GM12878 (cell line): ENCODE measurements at regions not wholly inside any gene's neighbourhood (a gene's known extent, or its start where the extent isn't known, plus 50 kb on each side); places are given as distances from the start of the nearest gene placed in this dataset.

Source experiments
- ATAC-seq: fragments of 200-7000 bp; cut with Tn5 transposase; 3 replicates; pipeline ENCODE4 v1.9.1; 2020; ENCODE audit warnings: mild to moderate bottlenecking, moderate library complexity
- BruUV-seq: library from RNA; stranded (reverse); fragments of 400-500 nt; replicated peaks from 2 replicates; lab custom pipeline; 2021; lab: Mats Ljungman, UMichigan
- CTCF ChIA-PET: fragments of 300-600 bp; sonication (Branson Sonifier 250); formaldehyde crosslinking; extraction: SDS; loops from one replicate; lab custom pipeline; 2021; ENCODE audit warnings: inconsistent platforms; lab: Yijun Ruan, JAX
- POLR2A ChIA-PET: fragments of 350-600 bp; formaldehyde crosslinking; extraction: SDS; loops from one replicate; lab custom pipeline; 2021; ENCODE audit warnings: inconsistent platforms; lab: Charles Lee
- RAD21 ChIA-PET: fragments of 300-600 bp; sonication (Branson Sonifier 250); formaldehyde crosslinking; loops from one replicate; lab custom pipeline; 2023; ENCODE audit warnings: antibody characterized with exemption; ENCODE audit not compliant: unreplicated experiment; lab: Charles Lee
- SMC1A ChIA-PET: fragments of 300-600 bp; sonication (Branson Sonifier 250); formaldehyde crosslinking; loops from one replicate; lab custom pipeline; 2023; ENCODE audit not compliant: unreplicated experiment, uncharacterized antibody; lab: Charles Lee
- DNase-seq: peaks from one replicate; pipeline ENCODE4 v3.0.0-alpha.2; 2011; ENCODE audit warnings: low read depth, low spot score
- FAIRE-seq: peaks from 3 replicates; lab custom pipeline; 2011; peaks lifted over from hg19 to GRCh38; lab: Jason Lieb, UNC
- H2AFZ ChIP-seq: 2 replicates; pipeline ENCODE4 v1.6.0; 2011; ENCODE audit warnings: low read depth, low read length, control low read depth; ENCODE audit not compliant: control insufficient read depth
- H3K27ac ChIP-seq: 2 replicates; pipeline ENCODE4 v1.5.1; 2011; ENCODE audit warnings: control low read depth; ENCODE audit not compliant: control insufficient read depth, insufficient read depth
- H3K27me3 ChIP-seq, 2 experiments: replicated peaks in 1 of 2; 2 replicates each; pipeline versions ENCODE4 v1.6.0 to v1.6.1; 2011; ENCODE audit warnings: low read length in 1 of 2; ENCODE audit not compliant: control insufficient read depth in 2 of 2, insufficient read depth in 2 of 2
- H3K36me3 ChIP-seq, 2 experiments: 2 replicates each; pipeline ENCODE4 v1.5.1; 2011; ENCODE audit warnings: low read length in 1 of 2; ENCODE audit not compliant: control insufficient read depth in 2 of 2, insufficient read depth in 2 of 2
- H3K4me1 ChIP-seq: 2 replicates; pipeline ENCODE4 v1.6.1; 2011; ENCODE audit warnings: mild to moderate bottlenecking, low read length, moderate library complexity, mixed read lengths; ENCODE audit not compliant: control insufficient read depth, insufficient read depth
- H3K4me2 ChIP-seq: 2 replicates; pipeline ENCODE4 v1.6.0; 2011; ENCODE audit warnings: control low read depth; ENCODE audit not compliant: control insufficient read depth, insufficient read depth
- H3K4me3 ChIP-seq: fragments of 200-600 bp; sonication (generic); 2 replicates; pipeline ENCODE4 v1.5.1; 2016
- H3K79me2 ChIP-seq: 2 replicates; pipeline ENCODE4 v1.6.0; 2011; ENCODE audit warnings: low read length; ENCODE audit not compliant: control insufficient read depth, insufficient read depth
- H3K9ac ChIP-seq: 2 replicates; pipeline ENCODE4 v1.8.0; 2011; ENCODE audit warnings: low read length, control low read depth, mixed read lengths; ENCODE audit not compliant: control insufficient read depth, insufficient read depth
- H3K9me3 ChIP-seq: replicated peaks from 3 replicates; pipeline ENCODE4 v1.5.1; 2011; ENCODE audit warnings: mild to moderate bottlenecking, low read length; ENCODE audit not compliant: control insufficient read depth, insufficient read depth
- H4K20me1 ChIP-seq: 2 replicates; pipeline ENCODE4 v1.6.0; 2011; ENCODE audit not compliant: control insufficient read depth, insufficient read depth
- CHD2 ChIP-seq: IDR thresholded peaks from 2 replicates; pipeline ENCODE4 v1.6.1; 2011; ENCODE audit warnings: low read depth, low read length, improper control_type of control experiment, borderline replicate concordance
- CHD4 ChIP-seq: fragments of 200-600 bp; sonication (generic); IDR thresholded peaks from 2 replicates; pipeline ENCODE4 v1.6.1; 2016; ENCODE audit warnings: mild to moderate bottlenecking
- EGR1 ChIP-seq, 2 experiments: IDR thresholded peaks; 1 replicate in 1 of 2; 2 replicates in 1 of 2; pipeline ENCODE4 v1.6.1; 2011 to 2012; ENCODE audit warnings: low read depth in 2 of 2, low read length in 2 of 2, borderline replicate concordance in 1 of 2, mild to moderate bottlenecking in 1 of 2, moderate library complexity in 1 of 2
- KLF5 ChIP-seq: fragments of 450-650 bp; IDR thresholded peaks from 2 replicates; pipeline ENCODE4 v1.6.1; 2014; ENCODE audit warnings: mild to moderate bottlenecking; ENCODE audit not compliant: partially characterized antibody
- NBN ChIP-seq: fragments of 450-650 bp; IDR thresholded peaks from 2 replicates; pipeline ENCODE4 v1.6.1; 2016
- NRF1 ChIP-seq: conservative IDR thresholded peaks from 2 replicates; pipeline ENCODE4 v1.6.1; 2011; ENCODE audit warnings: mild to moderate bottlenecking, low read depth, low read length, improper control_type of control experiment
- POLR2AphosphoS5 ChIP-seq: IDR thresholded peaks from 2 replicates; pipeline ENCODE4 v1.6.1; 2011; ENCODE audit warnings: mild to moderate bottlenecking, low read length, inconsistent platforms
- SMAD5 ChIP-seq: IDR thresholded peaks from 2 replicates; pipeline ENCODE4 v1.6.1; 2016; ENCODE audit warnings: antibody characterized with exemption, low read depth
- SUZ12 ChIP-seq: fragments of 200-600 bp; sonication (generic); IDR thresholded peaks from one replicate; pipeline ENCODE4 v1.6.1; 2018; ENCODE audit warnings: antibody characterized with exemption, mild to moderate bottlenecking; ENCODE audit not compliant: unreplicated experiment
- WGBS: methylation state at CpG from one replicate; pipeline ENCODE4 v1.1.6; 2016; ENCODE audit warnings: low lambda C conversion rate; ENCODE audit not compliant: insufficient replicate concordance, insufficient coverage; ENCODE audit errors: missing lambda C conversion rate; 5-methylcytosine and 5-hydroxymethylcytosine counted together
- in situ Hi-C: fragments of 300-500 bp; cut with MboI; formaldehyde crosslinking; loops from 9 replicates; pipeline ENCODE4 v1.14.3; 2018; ENCODE audit warnings: mixed read lengths
- intact Hi-C: fragments of 100-400 bp; cut with micrococcal nuclease; formaldehyde crosslinking; loops from one replicate; pipeline ENCODE4 v1.14.2; 2022; ENCODE audit not compliant: unreplicated experiment
- TF ChIP-seq, protein P1 (sequence below): fragments of 450-650 bp; formaldehyde crosslinking; IDR thresholded peaks from 2 replicates; pipeline ENCODE4 v1.4.0; 2022; ENCODE audit warnings: mild to moderate bottlenecking, moderate library complexity
- TF ChIP-seq, protein P2 (sequence below): IDR thresholded peaks from 2 replicates; pipeline ENCODE4 v1.6.1; 2012; ENCODE audit warnings: low read depth, low read length, improper control_type of control experiment
- TF ChIP-seq, protein P3 (sequence below): IDR thresholded peaks from 2 replicates; pipeline ENCODE4 v1.6.1; 2011; ENCODE audit warnings: low read depth, mild to moderate bottlenecking, low read length, moderate library complexity, borderline replicate concordance; ENCODE audit errors: extremely low read depth

DNA sequence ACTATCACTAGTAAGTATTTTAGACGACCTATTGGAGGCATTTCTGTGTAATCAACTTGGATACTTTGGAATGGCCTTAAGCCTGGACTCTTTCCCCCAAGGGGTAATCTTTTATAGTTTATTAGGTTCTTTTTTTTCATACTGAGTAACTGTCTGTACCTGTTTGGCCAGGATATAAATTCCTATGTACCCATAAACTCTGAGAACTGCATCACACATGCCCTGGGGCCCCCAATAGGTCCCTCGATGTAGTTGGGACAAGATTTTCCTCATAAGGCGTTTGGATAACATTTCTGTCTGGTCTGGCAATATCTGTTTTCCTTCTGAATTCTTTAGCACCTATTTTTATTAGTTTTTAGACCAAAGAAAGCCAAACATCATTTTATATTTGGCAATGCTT, 86.4 kb upstream of the WNT7A start:
- CTCF ChIA-PET = no interaction called here
- FAIRE-seq (no peak), DNase-seq (no peak), ATAC-seq (no peak)
- Histone ChIP-seq H3K4me1 (no peaks in the 10 kb centered on the region), H3K9ac (no peak overlapping the region), H3K4me2 (no peak overlapping the region), H2AFZ (no peak overlapping the region), H3K4me3 (no peak overlapping the region), H3K9me3 (no peaks in the 10 kb centered on the region), H3K79me2 (no peaks in the 10 kb centered on the region), H3K36me3 (no peaks in the 10 kb centered on the region), H3K27ac (no peak overlapping the region), H4K20me1 (no peaks in the 10 kb centered on the region), H3K27me3 (no peaks in the 10 kb centered on the region)
- 0% methylated on average over 3 of the region's 3 CpGs for WGBS
- intact Hi-C loops (no loop called here), in situ Hi-C loops (no loop called here)
- no TSS peak for BruUV-seq
- TF ChIP-seq EGR1 (IDR thresholded peaks at IDR 0.05; ENCODE audit: borderline replicate concordance in 1 of 2, low read depth in 2 of 2, low read length in 2 of 2) (no peak), POLR2AphosphoS5 (no peak), SUZ12 (no peak)
- POLR2A ChIA-PET = no interaction called here
- SMC1A ChIA-PET = no interaction called here
- RAD21 ChIA-PET = no interaction called here

DNA sequence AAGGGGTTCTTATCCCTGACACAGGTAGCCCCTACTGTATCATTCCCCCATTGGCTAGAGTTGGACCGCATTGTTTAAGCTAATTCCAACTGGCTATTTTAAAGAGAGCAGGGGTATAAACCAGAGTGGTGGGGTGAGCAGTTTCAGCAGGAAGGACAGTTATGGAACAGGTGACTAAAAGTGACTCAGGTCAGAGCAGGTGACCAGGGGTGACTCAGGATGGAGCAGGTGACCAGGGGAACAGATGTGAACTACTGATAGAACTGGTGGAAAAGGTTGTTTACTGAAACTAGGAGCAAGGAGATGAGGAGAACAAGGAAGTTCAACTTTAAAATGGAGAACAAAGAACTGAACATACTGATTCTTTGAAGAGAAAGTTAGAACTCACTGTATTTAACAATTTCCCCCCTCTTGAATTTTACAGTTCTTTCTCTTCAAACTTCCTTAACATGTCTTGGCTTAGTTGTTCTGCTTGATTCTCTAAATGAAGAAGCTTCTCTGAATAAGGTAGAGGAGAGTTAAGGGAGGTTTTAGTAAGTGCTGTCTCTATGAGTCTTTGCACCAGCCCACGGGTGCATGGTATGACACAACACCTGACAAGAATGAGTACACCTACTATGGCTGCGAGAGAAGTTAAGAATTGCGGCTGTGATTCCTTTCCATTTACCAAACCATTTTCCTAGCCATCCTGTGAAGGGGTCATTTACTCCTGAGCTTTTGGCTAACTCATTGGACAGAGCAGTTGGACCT, 83.4 kb upstream of the WNT7A start:
- no peak for DNase-seq
- no TSS peak for BruUV-seq
- no peak for ATAC-seq
- no peak for FAIRE-seq
- H3K27ac ChIP-seq = no peak overlapping the region
- no peaks in the 10 kb centered on the region for H3K9me3 ChIP-seq
- H3K4me3 ChIP-seq = no peak overlapping the region
- no peak overlapping the region for H3K9ac ChIP-seq
- no peaks in the 10 kb centered on the region for H3K4me1 ChIP-seq
- H4K20me1 ChIP-seq = no peaks in the 10 kb centered on the region
- 23% methylated on average over 4 of the region's 4 CpGs for WGBS
- H3K79me2 ChIP-seq = no peaks in the 10 kb centered on the region
- ChIA-PET SMC1A (no interaction called here), POLR2A (interaction anchor here (0.7 kb wide), 1 partner anchor 126 kb away, joined by 4 read pairs; no protein-coding TSS in a partner anchor), RAD21 (no interaction called here), CTCF (no interaction called here)
- no peak overlapping the region for H3K4me2 ChIP-seq
- intact Hi-C loops (no loop called here), in situ Hi-C loops (no loop called here)
- no peak overlapping the region for H2AFZ ChIP-seq
- no peaks in the 10 kb centered on the region for H3K27me3 ChIP-seq
- no peaks in the 10 kb centered on the region for H3K36me3 ChIP-seq
- TF ChIP-seq SMAD5 = no peak
- TF ChIP-seq, protein P1, sequence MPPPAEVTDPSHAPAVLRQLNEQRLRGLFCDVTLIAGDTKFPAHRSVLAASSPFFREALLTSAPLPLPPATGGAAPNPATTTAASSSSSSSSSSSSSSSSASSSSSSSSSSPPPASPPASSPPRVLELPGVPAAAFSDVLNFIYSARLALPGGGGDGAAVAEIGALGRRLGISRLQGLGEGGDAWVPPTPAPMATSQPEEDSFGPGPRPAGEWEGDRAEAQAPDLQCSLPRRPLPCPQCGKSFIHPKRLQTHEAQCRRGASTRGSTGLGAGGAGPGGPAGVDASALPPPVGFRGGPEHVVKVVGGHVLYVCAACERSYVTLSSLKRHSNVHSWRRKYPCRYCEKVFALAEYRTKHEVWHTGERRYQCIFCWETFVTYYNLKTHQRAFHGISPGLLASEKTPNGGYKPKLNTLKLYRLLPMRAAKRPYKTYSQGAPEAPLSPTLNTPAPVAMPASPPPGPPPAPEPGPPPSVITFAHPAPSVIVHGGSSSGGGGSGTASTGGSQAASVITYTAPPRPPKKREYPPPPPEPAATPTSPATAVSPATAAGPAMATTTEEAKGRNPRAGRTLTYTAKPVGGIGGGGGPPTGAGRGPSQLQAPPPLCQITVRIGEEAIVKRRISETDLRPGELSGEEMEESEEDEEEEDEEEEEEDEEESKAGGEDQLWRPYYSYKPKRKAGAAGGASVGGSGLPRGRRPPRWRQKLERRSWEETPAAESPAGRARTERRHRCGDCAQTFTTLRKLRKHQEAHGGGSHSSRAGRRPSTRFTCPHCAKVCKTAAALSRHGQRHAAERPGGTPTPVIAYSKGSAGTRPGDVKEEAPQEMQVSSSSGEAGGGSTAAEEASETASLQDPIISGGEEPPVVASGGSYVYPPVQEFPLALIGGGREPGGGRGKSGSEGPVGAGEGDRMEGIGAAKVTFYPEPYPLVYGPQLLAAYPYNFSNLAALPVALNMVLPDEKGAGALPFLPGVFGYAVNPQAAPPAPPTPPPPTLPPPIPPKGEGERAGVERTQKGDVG (CRISPR knock-in tag) = no peak
- TF ChIP-seq, protein P2, sequence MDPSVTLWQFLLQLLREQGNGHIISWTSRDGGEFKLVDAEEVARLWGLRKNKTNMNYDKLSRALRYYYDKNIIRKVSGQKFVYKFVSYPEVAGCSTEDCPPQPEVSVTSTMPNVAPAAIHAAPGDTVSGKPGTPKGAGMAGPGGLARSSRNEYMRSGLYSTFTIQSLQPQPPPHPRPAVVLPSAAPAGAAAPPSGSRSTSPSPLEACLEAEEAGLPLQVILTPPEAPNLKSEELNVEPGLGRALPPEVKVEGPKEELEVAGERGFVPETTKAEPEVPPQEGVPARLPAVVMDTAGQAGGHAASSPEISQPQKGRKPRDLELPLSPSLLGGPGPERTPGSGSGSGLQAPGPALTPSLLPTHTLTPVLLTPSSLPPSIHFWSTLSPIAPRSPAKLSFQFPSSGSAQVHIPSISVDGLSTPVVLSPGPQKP = no peak
- TF ChIP-seq CHD2 = no peak
- TF ChIP-seq KLF5 = no peak
- no peak for TF ChIP-seq NBN
- no peak for TF ChIP-seq NRF1
- no peak for TF ChIP-seq CHD4
- TF ChIP-seq, protein P3, sequence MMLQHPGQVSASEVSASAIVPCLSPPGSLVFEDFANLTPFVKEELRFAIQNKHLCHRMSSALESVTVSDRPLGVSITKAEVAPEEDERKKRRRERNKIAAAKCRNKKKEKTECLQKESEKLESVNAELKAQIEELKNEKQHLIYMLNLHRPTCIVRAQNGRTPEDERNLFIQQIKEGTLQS = no peak
